Stomach (tissue), 4 donors: ENCODE measurements at regions not wholly inside any gene's neighbourhood (a gene's known extent, or its start where the extent isn't known, plus 50 kb on each side); places are given as distances from the start of the nearest gene placed in this dataset.

Source experiments
- CTCF ChIP-seq, 7 experiments: fragments of 450-650 bp in 4 of 7; fragments of 200-600 bp in 3 of 7; sonication (generic) in 3 of 7; IDR thresholded peaks; one replicate each; pipeline ENCODE4 v1.5.1; 2016 to 2019; ENCODE audit warnings: antibody characterized with exemption in 7 of 7, control low read depth in 2 of 7, mild to moderate bottlenecking in 1 of 7
- EP300 ChIP-seq: sonication (generic); formaldehyde crosslinking; IDR thresholded peaks from one replicate; pipeline ENCODE4 v1.6.1; 2017; ENCODE audit warnings: antibody characterized with exemption

- TF ChIP-seq EP300 (no peak), CTCF (IDR thresholded peaks at IDR 0.05) (no peak)
Measured at GRCh38 chr6:141809901-141810300, 322.8 kb upstream of the GJE1 start.
